Daoy (cell line): ENCODE measurements at regions not wholly inside any gene's neighbourhood (a gene's known extent, or its start where the extent isn't known, plus 50 kb on each side); places are given as distances from the start of the nearest gene placed in this dataset.

Source experiments
- DNase-seq: peaks from one replicate; pipeline ENCODE4 v3.0.0-alpha.2; 2015; ENCODE audit warnings: low read depth

DNA sequence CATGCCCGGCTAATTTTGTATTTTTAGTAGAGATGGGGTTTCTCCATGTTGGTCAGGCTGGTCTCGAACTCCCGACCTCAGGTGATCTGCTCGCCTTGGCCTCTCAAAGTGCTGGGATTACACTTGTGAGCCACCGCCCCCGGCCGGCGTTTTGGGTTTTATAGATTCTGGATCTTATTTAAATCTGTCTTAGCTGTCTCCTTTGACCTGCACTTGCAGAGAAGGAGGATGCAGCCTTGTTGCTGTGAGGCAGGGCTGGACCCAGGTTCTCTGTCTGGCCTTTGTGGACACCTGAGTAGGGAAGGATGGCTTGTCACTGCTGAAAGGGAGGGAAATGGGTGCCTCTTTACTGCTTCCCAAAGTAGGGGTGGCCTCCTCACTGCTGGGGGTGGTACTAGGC, 83.0 kb upstream of the HS6ST1 start:
- no peak for DNase-seq

DNA sequence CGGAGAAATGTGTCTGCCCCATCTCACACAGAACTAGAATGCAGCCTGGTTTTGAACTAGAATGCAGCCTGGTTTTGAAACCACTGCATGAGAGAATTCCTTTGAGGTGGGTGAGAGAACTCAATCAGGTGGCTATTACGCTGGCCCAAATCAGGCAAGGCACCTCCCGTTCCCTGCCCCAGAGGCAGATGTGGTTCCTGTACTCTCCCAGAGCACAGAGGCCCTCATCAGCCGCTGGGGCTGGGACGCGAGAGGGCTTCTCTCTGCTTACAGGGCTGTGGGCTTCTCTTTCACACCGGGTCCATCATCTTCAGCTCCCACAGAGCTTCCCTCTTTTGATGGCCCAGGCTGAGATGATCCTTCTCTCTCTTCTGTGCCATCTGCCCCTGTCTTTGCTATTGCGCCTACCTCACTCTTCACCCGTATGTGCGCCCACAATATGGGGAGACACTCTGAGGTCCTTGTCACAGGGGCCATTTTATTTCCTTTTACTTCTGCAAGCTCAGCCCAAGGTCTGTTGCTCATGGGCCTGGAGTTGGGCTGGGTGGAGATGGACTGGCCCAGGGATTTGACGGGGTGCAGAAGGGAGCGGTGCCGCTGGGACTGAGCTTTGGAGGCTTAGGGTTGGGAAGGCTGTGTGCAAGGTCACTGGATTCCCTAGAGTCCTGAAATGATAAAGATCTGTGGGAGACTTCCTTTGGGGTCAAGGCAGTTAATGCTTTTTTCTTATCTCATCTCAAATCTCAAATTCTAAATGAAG, 84.4 kb upstream of the HS6ST1 start:
- no peak for DNase-seq

- no peak for DNase-seq
These were observed 85.4 kb upstream of the HS6ST1 start for GRCh38 chr2:128403814-128404708.

DNA sequence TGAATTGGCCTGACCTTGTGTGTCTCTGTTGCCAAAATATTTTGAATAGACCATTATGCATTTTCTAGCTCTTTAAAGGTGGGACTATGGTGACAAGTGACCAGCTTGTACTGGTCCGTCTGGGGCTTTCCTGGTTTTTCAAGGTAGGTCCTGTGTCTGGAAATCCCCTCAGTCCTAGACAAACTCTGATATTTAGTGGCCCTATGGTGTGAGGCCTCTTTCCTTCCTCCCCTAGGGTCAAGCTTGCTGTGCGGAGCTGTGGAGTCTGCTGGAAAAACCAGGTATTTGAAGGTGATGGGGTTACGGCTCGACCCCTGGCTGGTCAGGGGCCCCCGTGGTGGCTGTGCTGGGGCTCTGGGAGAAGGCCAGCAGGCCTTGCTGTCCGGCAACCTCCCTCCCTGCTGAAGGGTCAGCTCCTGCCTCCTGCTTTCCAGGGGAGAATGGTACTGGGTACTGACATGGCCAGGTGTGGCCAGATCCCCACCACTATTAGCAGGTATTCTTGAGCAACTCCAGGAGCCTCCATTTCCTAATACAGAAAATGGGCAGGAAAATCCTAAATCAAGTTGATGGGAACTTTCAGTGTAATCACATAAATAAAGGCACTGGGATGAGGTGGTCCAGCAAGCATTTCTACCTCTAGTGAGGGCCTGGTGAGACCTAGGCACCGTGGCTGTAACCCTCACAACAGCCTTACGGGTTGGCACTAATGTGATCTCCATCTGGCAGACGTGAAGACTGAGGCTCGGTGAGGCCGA, 86.2 kb upstream of the HS6ST1 start:
- DNase-seq = no peak

GRCh38 chr2:128405467-128405900, 86.8 kb upstream of the HS6ST1 start:
- no peak for DNase-seq

DNA sequence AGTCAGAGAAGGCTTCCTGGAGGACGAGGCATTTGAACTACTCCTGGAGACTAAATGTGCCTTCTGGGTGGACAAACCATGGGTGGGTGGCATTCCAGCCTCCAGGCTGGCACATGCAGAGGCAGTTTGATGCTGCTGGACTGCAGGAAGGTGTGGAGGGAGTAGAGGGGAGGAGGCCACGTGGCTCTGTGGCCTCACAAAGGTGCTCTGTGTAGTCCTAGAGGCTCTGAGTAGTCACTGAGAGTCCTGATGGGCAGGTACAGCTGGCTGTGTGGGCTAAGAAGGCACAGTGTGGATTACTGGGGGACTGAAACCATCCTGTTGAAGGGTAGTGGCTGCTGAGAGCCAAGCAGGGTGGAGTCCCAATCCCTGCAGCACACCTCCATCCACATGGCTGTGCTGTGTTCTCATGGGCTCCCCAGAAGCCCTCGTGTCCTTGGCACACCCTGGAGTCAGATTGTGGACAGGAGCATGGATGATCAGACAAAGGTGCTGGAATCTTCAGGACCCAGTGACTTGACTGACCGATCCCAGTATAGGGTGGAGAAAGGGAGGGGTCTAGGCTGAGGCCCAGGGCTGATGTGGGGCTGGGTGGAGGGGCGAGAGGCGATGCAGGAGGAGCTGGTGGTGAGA, 87.4 kb upstream of the HS6ST1 start:
- no peak for DNase-seq

DNA sequence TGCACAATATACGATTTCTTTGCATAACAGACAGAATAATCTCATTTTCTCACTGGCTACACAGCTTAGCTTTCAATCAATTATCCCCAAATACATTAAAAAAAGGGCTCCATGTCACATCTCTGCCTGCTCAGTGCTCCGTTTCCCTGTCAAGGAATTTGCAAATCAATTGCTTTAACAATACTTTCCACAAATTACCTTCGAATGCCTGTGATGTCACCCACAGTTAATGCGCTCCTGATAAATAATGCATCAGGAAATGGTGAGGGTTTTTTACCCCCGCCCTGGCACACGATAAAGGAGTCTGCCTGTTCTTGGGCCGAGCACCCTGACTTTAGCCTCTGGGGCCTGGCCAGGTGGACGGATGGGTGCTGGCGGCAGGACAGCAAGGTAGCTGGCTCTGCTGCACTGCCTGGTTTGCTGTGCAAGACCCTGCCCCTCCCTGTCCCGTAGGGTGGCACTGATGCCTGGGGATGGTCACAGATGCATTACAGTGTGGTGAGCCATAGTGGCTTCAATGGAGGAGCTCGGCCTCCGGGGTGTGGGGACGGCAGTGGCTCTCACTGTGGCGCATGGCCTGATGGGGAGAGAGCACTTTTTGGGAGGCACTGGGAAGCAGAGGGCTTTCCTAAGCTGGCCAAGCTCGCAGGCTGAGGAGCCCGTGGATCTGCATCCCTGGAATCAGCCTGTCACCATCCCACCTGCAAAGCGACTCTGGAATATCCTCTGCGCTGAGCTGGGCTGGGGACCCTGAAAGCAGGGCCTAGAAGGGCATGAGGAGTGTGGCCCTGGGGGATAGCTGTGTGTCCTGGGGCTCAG, 88.3 kb upstream of the HS6ST1 start:
- no peak for DNase-seq

DNA sequence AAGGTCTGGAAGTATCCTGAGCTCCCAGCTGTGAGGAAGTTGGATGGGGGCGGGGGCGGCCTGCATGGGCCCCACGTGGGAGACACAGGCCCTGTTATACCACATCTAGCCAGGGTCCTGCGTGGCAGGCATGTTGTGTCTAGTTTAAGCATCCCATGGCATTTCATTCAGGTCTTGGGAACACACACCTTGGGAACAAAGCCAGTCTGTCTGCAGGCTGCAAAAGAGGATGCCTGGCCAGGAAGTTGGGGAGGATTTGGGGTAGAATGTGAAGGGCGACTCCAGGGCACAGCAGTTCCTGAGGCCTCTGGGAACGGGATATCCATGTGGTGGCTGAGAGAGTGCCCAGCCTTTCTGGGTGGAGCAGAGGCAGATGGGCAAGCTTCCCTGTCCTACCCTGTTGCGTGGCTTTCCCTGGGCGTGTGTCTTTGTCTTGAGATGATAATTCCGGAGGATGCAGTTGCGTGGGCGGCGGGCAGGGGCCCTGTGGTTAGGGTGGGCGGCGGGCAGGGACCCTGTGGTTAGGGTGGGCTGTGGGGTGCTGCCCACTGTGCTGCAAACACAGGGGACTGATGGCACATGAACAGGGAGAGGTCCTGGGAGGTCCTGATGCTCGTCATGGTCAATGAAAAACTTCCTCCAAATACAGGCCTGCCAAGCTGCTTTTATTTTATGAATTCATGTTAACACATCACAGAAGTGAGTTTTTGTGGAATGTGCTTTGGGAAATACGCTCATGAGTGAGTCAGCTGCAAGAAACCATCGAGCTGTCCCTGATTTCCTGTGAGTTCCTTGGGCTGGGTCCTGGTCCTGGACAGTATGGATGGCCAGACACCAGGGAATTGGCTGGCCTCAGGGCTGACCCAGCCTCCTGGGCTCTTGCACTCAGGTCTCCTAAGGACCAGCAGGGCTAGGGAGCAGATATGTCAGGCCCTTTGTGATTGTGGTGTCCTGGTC, 90.0 kb upstream of the HS6ST1 start:
- no peak for DNase-seq

DNA sequence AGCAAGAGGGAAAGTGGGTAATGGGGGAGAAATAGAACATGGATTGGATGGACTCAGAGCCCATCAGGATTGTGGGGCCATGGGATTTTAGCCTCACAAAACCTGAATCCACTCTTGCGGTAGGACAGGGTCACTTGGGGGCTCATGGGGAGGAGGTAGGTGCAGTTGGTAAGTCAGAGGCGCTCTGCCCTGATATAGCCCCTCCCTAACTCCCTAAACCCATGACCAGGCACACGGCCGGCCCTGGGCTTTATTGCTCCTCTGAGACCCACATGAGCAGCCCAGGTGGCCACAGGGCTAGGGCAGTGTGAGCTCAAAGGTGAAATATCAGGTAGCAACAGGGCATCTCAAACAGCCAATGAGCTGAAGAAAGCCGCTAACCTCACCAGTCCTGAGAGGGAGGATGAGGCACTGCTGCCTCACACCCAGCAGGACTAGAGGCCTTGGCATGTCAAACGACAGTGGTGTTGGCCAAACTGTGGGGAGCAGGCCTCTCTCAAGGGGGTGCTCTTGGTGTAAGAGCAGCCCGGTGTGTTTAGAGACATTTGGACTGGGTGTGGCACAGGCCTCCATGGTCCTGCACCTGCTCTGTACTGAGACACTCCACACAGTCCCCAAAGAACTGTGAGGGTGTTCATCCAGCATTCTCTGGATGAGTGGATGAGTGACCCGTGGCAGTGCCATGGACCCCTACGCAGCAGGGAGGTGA, 90.8 kb upstream of the HS6ST1 start:
- DNase-seq = no peak

DNA sequence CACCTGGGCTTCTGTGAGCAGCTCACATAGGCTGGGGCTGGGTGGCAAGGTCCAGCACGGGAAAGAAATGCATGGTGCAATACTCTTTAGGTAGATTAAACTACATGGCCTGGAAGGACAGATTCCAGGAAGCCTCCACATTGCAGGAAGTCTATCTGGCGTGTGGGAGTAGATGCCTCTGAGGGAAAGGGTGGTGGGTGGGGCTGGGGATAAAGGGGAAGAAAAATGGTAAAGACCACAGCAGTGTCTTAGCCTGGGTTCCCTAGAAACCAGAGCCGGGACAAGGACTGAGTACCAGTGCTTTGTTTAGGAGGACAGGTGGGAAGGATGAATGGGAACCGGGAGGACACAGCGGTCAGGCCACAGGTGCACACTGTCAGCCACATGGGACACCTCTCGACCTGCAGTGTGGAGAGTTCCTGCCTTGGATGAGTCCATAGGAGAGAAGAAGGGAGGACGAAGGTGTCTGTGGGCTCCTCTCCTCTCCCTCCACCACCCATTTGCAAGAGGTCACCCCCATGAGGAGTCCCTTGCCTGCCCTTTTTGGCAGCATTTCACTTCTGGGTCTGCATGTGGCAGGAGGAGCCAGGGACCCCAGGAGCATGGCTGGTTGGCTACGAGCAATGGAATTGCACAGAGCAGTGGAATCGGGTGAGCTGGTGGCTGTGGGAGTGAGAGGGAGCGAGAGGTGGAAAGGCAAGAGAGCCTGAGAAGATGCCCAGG, 91.5 kb upstream of the HS6ST1 start:
- DNase-seq = no peak

- no peak for DNase-seq
These were observed 92.1 kb upstream of the HS6ST1 start for GRCh38 chr2:128410758-128411215.

GRCh38 chr2:128411431-128411830, 92.8 kb upstream of the HS6ST1 start:
- no peak for DNase-seq

DNA sequence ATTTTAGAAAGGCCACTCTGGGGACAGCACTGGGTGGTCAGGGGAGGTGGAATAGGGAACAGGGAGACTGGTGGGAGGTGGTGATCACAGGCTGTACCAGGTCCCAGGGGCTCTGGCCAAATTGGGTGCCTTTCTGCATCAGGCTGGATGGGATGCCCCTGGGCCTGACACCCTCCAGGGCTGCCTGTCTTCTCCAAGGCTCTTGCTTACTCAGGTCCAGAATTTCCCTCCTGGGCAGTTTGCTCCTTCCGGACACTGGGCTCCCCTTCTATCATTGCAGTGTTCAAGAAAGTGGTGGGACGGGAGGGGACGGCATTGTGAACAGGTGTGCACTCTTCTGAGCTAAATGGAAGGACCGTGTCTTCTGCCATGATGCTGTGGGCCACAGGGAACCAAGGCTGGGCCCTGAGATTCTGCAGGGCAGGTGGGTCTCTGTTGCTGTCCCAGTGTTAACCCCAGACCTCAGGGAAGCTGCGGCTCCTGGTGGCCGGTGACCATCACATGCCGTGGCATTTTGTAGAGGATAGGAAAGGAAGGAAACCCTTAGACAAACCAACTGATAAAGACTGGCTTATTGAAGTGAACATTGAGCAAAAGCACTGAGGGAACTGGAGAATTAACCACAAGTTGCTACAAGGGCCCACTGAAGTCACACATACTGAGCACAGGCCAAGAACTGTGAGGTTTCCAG, 93.7 kb upstream of the HS6ST1 start:
- DNase-seq = no peak

DNA sequence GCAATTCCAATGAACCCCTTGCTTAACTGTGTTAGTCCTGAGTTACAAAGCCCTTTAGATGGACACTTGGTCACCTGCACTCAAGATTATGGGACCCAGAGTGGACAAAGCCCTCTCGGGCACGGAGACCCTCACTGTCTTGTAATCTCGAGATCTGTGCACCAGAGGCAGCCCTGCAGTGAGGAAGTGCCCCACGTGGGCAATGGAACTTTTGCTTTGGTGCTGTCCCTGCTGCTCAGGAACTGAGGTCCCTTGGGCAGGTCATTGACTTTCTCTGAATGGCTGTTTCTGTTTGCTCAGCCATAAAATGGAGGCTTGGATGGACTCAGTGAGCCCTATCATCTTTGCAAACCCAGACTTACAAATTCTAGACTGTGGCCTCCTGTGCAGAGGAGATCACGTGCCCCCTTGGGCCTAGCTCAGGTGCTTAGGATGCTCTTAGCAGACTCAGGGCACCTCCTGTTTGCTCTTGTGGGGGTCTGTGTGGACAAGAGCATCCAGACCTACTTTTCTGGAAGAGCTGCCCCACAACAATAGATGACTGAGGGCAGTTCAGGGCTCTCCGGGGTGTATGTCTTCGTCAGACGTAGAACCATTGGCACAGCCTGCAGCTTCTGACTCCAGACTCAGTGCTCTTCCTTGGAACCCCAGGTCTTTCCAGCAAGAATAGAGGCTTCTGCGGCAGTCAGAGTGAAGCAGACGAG, 94.5 kb upstream of the HS6ST1 start:
- DNase-seq = no peak

GRCh38 chr2:128413718-128414341, 95.2 kb upstream of the HS6ST1 start:
- DNase-seq = no peak

GRCh38 chr2:128414351-128414750, 95.7 kb upstream of the HS6ST1 start:
- no peak for DNase-seq
